Sigmoid colon (tissue), 4 donors: ENCODE measurements at regions not wholly inside any gene's neighbourhood (a gene's known extent, or its start where the extent isn't known, plus 50 kb on each side); places are given as distances from the start of the nearest gene placed in this dataset.
"Not testable (repeated sequence)": the region's sequence is repeated elsewhere in the genome, so short reads cannot be mapped to it uniquely, and the experiment has no call there.

ENCODE experiments used
- POLR2A ChIP-seq, 2 donors: fragments of 450-650 bp; IDR thresholded peaks; one replicate each; pipeline ENCODE4 v1.6.1; 2016; ENCODE audit warnings: antibody characterized with exemption in 2 of 2, mild to moderate bottlenecking in 2 of 2, moderate library complexity in 2 of 2
- POLR2AphosphoS5 ChIP-seq, 4 donors: sonication (generic); formaldehyde crosslinking; IDR thresholded peaks; one replicate each; pipeline ENCODE4 v1.6.1; 2017; ENCODE audit warnings: antibody characterized with exemption in 4 of 4
- TF ChIP-seq, protein P1 (sequence below), 4 experiments: fragments of 450-650 bp in 3 of 4; fragments of 200-600 bp in 1 of 4; IDR thresholded peaks; one replicate each; pipeline ENCODE4 v1.5.1; 2016 to 2019; ENCODE audit warnings: antibody characterized with exemption in 4 of 4, mild to moderate bottlenecking in 3 of 4, moderate library complexity in 2 of 4

DNA sequence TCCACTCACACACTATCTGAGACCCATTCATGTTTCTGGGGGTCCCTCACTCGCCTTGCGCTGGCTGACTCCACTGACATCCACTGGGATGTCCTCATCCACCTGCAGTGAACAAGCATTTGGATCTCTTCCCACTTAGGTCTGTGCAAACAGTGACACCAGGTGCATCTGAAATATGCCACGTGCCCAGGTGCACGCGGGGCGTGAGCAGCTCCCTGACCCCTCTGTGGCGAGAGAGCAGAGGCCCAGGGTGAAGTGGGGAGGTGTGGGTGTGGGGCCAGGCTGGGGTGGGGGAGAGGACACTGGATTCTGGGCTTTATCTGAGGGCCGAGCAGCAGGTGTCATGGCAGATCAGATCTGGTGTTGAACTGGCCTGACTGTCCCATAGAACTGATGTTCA, 85.4 kb upstream of the LPCAT1 start:
- TF ChIP-seq, protein P1, sequence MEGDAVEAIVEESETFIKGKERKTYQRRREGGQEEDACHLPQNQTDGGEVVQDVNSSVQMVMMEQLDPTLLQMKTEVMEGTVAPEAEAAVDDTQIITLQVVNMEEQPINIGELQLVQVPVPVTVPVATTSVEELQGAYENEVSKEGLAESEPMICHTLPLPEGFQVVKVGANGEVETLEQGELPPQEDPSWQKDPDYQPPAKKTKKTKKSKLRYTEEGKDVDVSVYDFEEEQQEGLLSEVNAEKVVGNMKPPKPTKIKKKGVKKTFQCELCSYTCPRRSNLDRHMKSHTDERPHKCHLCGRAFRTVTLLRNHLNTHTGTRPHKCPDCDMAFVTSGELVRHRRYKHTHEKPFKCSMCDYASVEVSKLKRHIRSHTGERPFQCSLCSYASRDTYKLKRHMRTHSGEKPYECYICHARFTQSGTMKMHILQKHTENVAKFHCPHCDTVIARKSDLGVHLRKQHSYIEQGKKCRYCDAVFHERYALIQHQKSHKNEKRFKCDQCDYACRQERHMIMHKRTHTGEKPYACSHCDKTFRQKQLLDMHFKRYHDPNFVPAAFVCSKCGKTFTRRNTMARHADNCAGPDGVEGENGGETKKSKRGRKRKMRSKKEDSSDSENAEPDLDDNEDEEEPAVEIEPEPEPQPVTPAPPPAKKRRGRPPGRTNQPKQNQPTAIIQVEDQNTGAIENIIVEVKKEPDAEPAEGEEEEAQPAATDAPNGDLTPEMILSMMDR (IDR thresholded peaks at IDR 0.05), result not testable (repeated sequence)
- TF ChIP-seq POLR2A, POLR2AphosphoS5 (IDR thresholded peaks at IDR 0.05): not testable (repeated sequence)
